ENCODE measurements at regions not wholly inside any gene's neighbourhood (a gene's known extent, or its start where the extent isn't known, plus 50 kb on each side); places are given as distances from the start of the nearest gene placed in this dataset.

GRCh38 chr5:93044859-93045666, 536.0 kb downstream of the NR2F1-AS1 start:
- no peak for TF ChIP-seq CTCF (IDR thresholded peaks at IDR 0.05; ENCODE audit: insufficient read depth, low read length)
- TF ChIP-seq SPI1 (IDR thresholded peaks at IDR 0.05; ENCODE audit: borderline replicate concordance, low read depth), result no peak
- no peak for TF ChIP-seq POLR2AphosphoS5 (IDR thresholded peaks at IDR 0.05; ENCODE audit: low read depth)
- TF ChIP-seq REST (IDR thresholded peaks at IDR 0.05; ENCODE audit: insufficient replicate concordance, low read depth), result no peak
- no peak for TF ChIP-seq GABPA (IDR thresholded peaks at IDR 0.05; ENCODE audit: low read depth)

Measured in HL-60 (cell line).